SW 1271 (cell line): ENCODE measurements at regions not wholly inside any gene's neighbourhood (a gene's known extent, or its start where the extent isn't known, plus 50 kb on each side); places are given as distances from the start of the nearest gene placed in this dataset.

Experiments used
- DNase-seq, 2 experiments: peaks; one replicate each; lab custom pipeline; 2025; lab: John Stamatoyannopoulos, UW

DNA sequence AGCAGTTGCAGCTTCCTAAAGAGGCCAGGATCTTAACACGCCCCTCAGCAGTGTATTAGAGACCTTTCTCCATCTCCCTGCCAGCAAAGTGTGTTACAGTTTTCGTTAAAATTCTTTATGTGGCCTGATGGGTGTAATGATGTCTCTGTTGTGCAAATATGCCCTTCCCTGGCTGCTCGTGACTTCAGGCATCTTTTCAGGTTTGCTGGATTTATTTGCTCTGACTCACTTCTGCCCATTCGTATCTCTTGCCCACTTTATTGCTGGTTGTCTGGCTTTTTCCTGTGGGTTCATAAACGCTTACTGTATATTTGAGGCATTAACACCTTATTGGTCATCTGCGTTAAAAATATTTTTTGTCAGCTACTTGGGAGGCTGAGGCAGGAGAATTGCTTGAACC, 134.5 kb downstream of the ASB1 start:
- no peak for DNase-seq

DNA sequence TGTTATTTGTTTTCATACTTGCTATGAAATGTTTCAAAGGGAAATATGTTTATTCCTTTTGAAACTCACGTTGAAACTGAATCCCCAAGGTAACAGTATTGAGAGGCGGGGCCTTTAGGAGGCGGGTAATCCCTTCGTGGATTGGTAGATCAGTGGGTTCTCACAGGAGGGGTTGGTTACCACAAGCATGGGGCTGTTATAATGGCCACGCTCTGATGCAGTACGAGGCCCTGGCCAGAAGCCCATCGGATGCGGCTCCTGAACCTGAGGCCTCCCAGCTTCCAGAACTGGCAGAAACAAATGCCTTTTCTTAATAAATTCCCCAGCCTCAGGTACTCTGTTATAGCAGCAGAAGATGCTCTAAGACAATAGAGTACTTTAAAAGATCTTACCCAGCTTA, 135.7 kb downstream of the ASB1 start:
- no peak for DNase-seq

DNA sequence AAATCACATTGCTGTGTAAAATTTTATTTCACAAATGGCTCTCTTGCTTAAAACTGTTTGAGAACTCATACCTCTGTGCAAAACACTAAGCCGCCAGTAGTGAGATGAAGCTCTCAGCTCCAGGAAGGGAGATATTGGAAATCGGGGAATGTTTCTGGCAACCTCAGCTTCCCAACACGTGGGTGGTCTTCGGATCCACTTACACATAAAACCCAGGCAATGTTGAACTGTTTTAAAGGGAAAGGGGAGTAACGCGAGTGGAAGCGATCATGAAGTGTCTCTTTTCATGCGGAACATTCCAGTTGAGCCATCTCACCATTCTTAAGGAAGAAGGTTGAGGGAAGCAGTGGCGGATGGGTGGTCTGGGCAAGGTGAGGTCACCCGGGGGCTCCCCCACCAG, 136.8 kb downstream of the ASB1 start:
- DNase-seq = no peak

DNA sequence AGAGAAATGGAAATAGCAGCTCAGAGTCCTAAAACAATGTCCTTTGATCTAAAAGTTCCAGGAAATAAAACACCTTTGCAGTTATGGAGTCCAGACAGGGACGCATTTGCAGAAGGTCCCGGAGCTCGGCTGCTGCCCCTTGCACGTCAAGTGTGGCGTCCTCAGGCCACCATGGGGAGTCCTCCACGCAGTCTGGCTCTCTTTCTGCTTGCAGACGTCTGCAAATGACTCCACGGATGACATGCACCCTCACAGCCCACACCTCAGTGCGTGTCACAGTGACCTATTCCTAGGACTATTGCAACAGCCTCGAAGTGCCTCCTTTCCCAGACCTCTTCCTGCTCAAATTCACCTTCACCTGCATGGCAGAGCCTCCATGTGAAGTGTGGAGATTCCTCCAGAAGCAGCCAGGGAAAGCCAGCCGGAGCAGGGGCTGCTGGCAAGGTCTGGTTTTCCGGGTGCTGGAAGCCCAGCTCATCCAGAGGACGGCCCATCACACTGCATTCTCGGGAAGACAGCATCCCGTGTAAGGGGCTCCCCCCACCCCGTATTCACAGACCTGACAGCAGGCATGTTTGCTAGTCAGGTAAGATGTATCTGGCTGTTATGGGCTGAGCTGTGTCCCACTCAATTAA, 137.7 kb downstream of the ASB1 start:
- no peak for DNase-seq

DNA sequence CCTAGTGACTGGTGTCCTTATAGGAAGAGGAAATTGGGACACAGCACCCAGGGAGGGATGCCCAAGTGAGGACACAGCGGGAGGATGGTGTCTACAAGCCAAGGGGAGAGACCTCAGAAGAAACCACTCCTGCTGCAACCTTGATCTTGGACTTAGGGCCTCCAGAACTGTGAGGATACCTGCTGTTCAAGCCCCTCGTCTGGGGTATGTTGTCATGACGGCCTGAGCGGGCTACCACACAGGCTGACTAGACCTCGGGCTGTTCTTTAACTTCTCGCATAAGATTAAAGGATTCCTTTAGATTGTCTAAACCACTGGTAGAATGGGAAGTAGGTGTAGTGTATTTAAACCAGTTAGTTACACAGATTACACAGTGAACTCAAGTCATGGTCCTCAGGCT, 138.3 kb downstream of the ASB1 start:
- DNase-seq = no peak

DNA sequence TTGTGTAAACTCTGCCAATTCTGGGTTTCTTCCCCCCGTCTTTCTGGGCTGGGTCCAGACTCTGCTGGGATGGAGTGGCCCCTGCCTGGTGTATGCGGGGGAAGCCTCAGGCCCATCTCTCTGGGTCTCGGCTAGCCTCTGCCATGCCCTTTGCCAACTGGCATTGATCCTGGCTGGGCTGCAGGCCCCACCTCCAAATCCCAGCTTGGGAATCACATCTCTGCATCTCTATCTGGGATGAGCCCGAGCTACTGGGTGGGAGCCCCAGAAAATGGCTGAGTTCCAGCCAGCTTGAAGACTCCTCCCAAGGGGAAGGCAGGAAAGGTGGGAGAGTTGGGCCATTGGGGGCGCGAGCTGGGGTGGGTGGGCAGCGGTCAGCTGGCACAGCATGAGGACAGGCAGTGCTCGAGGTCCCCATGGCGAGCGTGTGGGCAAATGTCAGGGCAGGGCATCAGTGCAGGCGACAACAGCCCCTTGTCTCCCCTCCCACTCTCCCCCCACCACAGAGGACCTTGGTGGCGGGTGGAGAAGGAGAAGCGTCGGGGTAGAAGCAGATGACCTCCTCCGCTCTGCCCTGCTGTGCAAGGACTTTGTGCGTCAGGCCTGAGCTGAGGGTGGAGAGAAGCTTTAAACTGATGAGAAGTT, 139.4 kb downstream of the ASB1 start:
- no peak for DNase-seq

DNA sequence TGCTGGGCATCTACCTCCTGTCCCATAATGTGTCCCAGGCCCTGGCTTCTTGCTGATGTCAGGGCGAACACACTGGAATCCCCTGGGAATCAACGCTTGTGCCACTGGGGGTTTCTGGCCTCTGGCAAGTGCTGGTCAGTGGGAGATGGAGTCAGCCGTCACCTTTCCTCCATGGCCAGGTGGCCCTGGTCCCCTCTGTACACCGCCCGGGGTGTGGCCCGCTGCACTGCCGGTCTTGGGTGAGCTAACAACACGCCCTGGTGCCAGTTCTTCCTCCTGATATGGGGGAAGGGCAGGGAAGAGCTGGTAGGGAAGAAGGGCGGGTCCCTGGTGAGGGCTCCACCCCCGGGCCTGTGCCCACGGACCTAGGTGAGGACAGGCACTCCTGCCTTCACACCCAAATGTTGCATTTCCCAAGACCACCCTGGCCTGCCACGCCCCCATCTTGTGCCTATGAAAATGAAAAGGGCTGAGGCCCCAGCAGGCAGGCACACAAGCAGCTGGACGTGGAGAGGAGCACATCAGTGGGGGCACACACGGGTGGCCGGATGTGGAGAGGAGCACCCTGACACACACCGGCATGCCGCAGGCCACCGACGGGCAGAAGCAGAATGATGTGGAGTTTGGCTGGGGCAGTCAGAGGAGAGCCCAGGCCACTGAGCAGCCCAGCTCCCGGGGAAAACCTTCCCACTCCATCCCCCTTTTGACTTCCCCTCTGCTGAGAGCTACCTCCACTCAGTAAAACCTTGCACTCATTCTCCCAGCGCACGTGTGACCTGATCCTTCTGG, 140.5 kb downstream of the ASB1 start:
- no peak for DNase-seq

DNA sequence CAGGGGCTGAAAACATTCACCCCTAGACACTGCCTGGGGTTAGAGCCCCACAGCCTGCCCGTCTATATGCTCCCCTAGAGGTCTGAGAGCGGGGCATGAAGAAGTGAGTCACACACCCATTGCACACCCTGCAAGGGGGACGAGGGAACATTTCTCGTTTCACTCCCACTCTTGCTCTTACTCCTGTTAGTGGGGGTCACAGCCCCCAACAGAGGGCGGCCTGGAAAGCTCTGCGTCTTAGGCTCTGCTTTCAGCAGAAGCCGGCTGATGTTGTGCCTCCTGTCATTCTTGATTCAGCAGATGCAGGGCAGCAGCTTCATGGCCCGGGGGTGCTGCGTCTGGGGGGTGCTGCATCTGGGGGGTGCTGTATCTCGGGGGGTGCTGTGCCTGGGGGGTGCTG, 141.3 kb downstream of the ASB1 start:
- no peak for DNase-seq

DNA sequence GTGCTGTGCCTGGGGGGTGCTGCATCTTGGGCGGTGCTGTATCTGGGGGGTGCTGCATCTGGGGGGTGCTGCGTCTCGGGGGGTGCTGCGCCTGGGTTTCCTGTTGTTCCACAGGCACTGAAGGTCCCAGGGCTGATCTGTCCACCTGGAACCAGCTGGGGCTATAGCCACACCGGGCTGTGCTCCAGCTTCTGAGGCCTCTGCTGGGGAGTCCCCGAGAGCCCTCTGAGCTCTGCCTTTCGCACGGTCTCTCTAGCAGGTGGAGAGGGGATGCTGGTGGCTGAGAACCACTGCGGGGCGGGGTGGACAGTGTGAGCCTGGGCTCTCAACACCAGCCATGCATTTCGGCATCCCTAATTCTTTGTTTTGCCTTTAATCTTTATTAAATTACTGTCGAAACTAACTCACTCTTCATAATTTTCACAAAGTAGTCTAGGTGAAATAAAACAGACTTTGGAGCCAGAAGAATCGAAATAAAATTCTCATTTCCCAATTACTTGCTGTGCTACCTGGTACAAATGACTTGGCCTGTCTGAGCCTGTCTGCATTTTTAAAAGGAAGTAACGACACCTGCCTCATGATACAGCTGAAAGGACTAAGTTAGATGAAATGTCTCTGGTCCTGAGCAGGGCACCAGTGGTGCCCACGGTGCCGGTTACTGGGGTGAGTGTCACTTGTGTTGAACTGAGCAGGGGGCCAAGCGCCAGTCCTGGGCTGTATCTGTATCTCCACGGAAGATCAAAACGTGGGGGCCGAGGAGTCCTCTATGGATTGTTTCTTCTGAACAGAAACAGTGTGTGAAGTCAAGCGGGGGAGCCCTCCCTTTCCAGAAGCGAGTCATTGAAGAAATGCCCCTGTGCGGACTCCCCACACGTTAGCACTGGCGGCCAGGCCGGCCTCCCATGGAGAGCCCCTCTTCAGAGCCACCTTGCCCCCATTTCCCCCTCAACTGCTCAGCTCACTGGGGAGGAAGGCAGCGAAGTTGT, 142.0 kb downstream of the ASB1 start:
- no peak for DNase-seq

DNA sequence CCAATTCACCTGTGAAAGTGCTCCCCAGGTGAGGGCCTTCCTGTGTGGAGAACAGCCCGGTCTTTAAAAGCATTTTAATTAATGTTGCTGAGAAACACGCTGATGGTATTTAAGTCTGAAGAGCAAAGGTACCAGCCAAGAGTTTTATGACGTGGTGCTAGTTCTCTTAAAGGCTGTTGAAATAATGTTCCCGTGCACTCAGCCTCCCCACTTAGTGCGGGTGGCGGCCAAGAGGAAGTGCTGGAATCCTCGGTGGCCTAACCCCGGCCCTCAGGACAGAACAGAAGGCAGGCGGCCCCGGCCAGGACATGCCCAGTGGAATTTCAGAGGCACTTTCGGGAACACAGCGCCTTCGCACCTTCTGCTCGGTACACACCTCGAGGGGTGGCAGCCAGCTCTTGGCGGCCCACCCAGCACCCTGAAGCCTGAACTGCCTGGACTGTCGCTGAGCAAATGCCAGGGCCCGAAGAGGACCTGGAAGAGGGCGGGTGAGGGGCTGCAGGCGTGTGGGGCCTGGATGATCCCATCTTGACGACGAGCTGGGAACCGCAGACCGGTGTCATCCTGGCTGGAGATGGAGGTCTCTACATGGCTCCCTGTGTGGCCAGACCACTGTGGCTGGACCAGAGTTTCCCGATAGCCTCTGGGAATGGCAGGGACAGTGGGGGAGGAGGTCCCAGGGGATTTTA, 142.9 kb downstream of the ASB1 start:
- DNase-seq = no peak

DNA sequence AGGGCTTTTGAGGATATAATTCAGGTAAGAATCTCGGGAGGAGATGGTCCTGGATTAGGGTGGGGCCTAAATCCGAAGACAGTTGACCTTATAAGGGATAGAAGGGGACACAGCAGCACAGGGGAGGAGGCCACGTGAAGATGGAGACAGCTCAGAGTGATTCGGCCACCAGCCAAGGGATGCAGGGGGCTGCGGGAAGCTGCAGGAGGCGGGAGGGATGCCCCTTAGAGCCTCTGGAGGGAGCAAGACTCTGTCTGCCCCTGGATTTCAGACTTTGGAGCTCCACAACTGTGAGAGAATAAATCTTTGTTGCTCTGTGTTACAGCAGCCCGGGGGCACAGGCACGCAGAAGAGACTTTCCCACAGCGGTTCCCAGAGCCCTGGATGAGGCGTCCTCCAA, 143.7 kb downstream of the ASB1 start:
- no peak for DNase-seq

DNA sequence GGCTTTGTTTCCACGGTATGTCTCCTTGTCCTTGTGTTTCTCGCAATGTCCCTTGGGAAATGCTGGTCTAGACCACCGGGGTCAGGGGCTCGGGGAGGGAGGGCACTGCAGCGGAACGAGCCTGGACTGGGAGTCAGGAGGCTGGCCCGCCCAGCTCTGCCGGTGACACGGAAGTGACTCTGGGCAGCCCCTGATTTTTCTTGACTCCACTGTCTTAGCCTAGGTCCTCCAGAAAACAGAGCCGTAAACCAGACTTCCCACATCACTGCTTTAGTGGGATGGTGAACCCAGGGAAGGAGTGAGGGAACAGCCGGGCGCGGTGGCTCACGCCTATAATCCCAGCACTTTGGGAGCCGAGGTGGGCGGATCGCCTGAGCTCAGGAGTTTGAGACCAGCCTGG, 144.2 kb downstream of the ASB1 start:
- no peak for DNase-seq

DNA sequence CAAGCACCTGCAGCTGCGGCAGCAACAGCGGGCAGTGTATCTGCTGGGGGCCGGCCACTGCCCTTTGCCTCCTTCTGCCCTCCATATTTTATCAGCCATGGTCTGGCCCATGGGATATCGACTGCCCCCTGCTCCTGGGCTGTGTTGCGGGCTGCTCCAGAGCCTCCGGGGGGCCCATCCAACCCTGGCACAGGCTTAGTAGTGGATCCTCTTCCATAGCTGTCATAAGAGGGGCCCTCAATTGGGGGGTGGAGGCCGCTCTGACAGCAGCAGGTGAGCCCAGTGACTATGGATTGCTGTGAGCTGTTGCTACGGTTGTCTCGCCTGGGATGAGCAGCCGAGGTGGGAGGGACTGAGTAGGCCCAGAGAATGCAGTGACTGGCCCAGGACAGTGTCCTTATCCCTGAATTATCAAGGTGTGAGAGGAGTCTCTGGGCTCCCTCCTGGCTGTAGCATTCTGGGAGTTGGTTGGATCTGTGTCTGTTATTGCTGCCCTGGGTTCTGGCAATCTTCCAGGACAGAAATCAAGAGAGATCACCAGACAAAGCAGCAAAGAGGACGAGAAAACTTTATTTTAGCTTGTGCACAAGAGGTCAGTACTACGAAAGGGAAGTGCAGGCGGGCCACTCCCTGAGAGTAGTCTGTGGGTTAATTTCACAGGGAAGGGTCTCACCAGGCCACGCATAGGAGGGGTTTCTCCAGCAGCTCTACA, 145.1 kb downstream of the ASB1 start:
- DNase-seq = no peak

DNA sequence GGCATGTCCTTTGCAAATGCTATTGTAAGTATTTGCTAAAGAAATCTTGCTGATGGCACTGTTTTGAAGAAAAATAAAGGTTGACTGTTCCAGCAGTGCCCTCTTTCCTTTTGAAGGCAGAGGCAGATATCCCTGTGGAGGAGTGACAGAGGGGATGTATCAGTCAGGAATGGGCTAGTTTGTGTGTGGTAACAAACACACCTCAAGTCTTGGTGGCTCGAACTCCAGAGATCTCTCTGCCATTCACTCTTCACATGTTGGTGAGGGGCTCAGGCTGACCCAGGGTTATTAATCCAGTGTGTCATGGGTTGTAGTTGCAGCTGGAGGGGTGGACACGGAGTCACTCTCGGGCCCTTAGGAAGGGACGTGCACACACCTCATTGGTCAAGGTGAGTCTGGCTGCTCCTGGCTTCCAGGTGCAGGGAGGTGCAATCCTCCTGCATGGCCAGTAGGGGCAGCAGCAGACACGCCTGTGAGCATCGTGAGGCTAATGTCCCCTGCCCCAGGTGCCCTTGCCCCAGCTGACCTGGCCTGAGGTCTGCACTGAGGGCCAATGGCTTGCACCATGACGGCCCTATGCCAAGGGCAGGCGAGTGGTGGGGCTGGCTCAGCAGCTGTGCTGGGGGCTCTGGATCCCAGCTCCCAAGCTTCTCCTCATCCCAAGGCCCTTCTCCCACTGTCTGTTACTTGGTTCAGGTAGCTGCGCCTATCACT, 146.5 kb downstream of the ASB1 start:
- DNase-seq = no peak

DNA sequence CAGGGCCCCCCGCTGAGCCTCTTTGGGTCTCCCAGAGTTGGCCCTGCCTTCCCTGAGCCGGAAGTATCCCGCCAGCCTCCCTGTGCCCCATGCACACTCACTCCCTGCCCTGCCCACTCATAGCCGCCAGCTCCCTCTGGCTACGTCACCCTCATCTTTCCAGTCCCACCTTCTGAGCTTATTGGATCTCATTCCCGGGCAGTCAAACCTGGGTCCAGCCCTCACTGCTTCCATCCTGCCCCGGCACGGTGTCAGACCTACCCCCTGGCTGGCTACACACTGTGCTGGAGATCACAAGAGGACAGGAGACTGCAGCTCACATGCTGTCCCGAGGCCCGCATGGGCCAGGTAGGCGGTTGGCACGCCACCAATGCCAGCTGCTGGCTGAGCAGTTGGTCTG, 147.2 kb downstream of the ASB1 start:
- DNase-seq = no peak

DNA sequence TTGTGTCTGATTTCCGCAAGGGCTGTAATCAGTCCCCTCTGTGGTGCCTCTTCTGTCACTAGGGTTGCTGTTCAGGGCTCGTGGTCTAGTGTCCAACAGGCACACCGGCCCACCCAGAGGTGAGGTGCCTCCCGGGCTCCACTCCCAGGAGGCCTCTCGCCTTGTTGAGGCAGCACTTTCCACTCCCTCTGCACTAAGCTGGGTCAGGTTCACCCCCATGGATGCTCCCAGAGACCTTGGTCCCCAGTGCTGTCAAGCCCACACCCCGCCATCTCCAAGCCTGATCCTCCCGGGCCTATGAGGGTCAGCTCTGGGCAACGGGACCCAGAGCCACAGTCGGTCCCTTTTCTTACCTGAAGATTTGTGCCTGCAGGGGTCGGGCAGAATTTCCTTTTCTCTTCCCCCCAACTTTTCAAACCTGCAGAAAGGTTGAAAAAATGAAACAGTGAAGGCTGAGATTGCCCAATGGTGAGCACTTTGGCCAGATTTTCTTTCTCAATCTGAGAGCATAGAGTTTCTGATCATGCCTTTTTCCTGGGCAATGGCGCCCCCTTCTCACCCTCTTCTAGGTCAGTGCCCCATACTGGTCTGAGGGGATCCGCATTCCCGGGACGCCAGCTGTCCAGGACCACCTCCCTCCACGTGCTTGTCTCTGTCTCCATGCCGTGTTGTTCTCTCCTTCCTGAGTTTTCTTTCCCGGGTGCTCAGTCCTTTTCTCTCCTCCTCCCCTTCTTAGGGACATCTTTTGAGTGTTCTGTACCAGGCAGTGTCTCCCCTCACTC, 148.0 kb downstream of the ASB1 start:
- no peak for DNase-seq

DNA sequence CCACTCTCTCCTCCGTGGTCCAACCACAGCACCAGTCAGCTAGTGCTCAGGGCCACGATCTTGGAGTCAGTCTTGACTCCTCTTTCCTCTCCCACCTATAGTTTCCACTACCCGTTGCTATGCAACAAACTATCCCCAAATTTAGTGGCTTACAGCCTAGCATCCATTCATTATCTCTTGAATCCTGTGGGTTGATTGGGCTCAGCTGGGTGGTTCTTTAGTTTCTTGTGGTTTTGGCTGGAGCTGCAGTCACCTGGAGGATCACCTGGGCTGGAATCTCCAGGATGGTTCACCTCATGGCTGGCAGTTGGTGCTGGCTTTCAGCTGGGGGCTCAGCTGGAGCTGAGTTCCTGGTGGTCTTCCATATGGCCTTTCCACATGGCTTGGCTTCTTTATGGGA, 149.9 kb downstream of the ASB1 start:
- no peak for DNase-seq

DNA sequence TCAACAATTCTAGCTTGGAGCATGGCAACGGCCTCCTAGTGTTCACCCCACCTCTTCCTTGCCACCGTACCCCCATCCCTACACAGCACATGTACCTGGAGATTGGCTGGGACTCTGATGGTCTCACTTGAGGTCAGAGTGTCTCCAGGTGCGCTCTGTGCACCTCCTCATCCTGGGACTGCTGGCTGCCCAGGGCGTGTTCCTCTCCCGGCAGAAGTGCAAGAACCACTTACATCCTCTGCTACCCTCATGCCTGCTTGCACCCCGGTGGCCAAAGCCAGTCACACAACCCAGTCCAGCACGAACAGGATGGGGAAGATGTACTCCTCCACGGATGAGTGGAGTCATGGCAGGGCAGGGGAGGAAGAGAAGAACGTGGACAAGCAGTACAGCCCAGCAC, 151.5 kb downstream of the ASB1 start:
- DNase-seq = no peak

DNA sequence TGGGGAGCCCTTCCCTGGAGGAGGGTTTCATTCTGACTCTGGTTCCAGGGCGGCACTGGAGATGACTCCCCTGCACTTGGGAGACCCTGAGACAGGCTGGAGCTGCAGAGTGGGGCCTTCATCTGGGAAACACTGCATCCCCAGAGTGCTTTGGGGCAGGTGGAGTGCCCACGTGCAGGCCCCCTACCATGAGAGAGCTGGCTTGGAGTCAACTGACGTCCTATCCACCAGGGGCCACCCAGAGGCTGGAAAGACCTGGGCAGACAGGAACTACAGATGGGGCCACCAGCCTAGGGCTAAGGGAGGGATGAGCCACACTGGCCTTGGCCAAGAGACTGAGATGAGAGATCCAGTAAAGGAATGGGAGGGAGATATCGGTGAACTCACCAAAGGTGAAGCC, 153.8 kb downstream of the ASB1 start:
- DNase-seq = no peak

DNA sequence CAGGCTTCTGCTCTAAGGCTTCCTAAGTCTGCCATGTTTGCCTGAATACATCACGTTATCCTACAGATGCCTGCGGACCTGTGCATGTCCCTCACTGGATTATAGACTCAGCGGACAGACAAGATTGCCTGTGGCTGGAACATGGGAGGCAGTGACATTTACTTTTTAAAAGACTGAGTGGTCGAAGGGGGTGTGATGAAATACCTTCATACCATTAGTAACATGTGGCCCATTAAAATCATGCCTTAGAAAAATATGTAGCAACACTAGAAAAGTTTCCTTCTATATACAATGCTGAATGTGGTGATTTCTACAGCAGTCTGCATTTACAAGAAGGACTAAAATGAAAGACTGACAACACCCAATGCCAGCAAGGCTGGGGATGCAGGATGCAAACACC, 154.4 kb downstream of the ASB1 start:
- DNase-seq = no peak
